ENCODE measurements at regions not wholly inside any gene's neighbourhood (a gene's known extent, or its start where the extent isn't known, plus 50 kb on each side); places are given as distances from the start of the nearest gene placed in this dataset.

DNA sequence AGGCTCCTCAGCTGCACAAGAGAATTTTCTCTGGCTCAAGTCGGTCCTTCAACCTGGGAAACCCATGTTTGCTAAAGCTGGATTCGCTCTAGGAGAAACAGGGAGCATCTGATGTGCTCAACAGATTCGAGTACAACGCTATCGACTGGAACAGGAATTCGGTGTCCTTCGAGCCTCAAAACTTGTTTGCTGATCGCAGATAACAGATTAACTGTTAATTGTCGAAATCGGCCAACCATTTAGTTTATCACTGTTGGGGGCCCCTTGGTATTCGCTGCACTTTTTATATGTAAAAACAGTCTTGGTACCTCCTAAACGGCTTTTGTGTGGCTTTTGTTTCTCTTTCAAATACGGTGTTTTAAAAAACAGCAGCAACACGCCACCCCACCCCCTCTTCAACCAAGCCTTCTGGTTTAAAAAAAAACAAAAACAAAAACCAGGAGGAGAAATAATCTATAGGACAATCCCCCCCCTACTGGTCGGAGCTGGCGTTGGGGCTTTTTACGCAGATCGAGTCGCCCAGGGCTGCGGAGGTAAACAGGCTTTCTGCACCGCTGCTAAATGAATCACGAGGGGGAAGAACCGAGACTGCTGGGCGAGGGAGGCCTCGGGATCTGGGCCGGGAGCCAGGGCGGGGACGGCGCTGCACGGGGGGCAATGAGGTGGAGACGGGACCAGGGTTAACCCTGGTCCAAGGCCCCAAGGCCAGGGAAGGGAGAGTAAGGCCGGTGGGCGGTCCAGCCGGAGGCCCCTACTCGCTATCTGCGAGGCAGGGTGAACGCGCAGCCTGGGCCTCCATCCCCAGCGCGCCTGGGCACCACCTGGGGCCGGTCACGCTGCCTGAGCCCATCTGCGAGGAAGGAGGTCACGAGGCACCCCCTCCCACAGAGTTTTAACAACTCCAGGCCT, 71.7 kb upstream of the BCOR start:
- FAIRE-seq = peak; percentile 59
- no peak for TF ChIP-seq HDAC2 (IDR thresholded peaks at IDR 0.05)
- no peak for TF ChIP-seq SMAD1 (IDR thresholded peaks at IDR 0.05; ENCODE audit: low read depth, partially characterized antibody)
- TF ChIP-seq CHD2 (IDR thresholded peaks at IDR 0.05; ENCODE audit: borderline replicate concordance, low read depth, low read length) = 0 out of 2 replicates have a peak, but pooled peaks have one; percentile 21
- no peak for TF ChIP-seq KAT2A (conservative IDR thresholded peaks at IDR 0.05; ENCODE audit: control insufficient read depth, low read depth, low read length)
- no peak; a peak in 1 of 4 replicates for TF ChIP-seq EP300 (IDR thresholded peaks at IDR 0.05; ENCODE audit: borderline replicate concordance in 1 of 2, control insufficient read depth in 1 of 2, low read depth in 2 of 2, low read length in 2 of 2)
- TF ChIP-seq SRF (IDR thresholded peaks at IDR 0.05; ENCODE audit: low read depth in 2 of 2, low read length in 2 of 2) = no peak
- TF ChIP-seq, protein P1, sequence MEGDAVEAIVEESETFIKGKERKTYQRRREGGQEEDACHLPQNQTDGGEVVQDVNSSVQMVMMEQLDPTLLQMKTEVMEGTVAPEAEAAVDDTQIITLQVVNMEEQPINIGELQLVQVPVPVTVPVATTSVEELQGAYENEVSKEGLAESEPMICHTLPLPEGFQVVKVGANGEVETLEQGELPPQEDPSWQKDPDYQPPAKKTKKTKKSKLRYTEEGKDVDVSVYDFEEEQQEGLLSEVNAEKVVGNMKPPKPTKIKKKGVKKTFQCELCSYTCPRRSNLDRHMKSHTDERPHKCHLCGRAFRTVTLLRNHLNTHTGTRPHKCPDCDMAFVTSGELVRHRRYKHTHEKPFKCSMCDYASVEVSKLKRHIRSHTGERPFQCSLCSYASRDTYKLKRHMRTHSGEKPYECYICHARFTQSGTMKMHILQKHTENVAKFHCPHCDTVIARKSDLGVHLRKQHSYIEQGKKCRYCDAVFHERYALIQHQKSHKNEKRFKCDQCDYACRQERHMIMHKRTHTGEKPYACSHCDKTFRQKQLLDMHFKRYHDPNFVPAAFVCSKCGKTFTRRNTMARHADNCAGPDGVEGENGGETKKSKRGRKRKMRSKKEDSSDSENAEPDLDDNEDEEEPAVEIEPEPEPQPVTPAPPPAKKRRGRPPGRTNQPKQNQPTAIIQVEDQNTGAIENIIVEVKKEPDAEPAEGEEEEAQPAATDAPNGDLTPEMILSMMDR (IDR thresholded peaks at IDR 0.05 in 2 of 3, conservative IDR thresholded peaks at IDR 0.05 in 1 of 3; ENCODE audit: control insufficient read depth in 2 of 3, extremely low read depth in 1 of 3, insufficient read depth in 1 of 3, low read depth in 3 of 3, low read length in 3 of 3) = peak; percentile 46 to 63 (median 49); a peak in 5 of 6 replicates
- TF ChIP-seq MEF2B (IDR thresholded peaks at IDR 0.05; ENCODE audit: partially characterized antibody, poor library complexity, severe bottlenecking) = no peak
- TF ChIP-seq, protein P2, sequence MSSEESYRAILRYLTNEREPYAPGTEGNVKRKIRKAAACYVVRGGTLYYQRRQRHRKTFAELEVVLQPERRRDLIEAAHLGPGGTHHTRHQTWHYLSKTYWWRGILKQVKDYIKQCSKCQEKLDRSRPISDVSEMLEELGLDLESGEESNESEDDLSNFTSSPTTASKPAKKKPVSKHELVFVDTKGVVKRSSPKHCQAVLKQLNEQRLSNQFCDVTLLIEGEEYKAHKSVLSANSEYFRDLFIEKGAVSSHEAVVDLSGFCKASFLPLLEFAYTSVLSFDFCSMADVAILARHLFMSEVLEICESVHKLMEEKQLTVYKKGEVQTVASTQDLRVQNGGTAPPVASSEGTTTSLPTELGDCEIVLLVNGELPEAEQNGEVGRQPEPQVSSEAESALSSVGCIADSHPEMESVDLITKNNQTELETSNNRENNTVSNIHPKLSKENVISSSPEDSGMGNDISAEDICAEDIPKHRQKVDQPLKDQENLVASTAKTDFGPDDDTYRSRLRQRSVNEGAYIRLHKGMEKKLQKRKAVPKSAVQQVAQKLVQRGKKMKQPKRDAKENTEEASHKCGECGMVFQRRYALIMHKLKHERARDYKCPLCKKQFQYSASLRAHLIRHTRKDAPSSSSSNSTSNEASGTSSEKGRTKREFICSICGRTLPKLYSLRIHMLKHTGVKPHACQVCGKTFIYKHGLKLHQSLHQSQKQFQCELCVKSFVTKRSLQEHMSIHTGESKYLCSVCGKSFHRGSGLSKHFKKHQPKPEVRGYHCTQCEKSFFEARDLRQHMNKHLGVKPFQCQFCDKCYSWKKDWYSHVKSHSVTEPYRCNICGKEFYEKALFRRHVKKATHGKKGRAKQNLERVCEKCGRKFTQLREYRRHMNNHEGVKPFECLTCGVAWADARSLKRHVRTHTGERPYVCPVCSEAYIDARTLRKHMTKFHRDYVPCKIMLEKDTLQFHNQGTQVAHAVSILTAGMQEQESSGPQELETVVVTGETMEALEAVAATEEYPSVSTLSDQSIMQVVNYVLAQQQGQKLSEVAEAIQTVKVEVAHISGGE (CRISPR knock-in tag; IDR thresholded peaks at IDR 0.05) = no peak
- TF ChIP-seq EZH2 (IDR thresholded peaks at IDR 0.05; ENCODE audit: borderline replicate concordance, control insufficient read depth, low read depth, low read length) = no peak
- TF ChIP-seq FOXM1 (IDR thresholded peaks at IDR 0.05; ENCODE audit: low read depth, low read length) = peak; percentile 69
- TF ChIP-seq ATF7 (IDR thresholded peaks at IDR 0.05; ENCODE audit: low read depth) = no peak
- no peak for TF ChIP-seq SMAD5 (IDR thresholded peaks at IDR 0.05; ENCODE audit: low read depth)
- no peak for TF ChIP-seq RBBP5 (conservative IDR thresholded peaks at IDR 0.05)
- no peak for TF ChIP-seq YY1 (IDR thresholded peaks at IDR 0.05; ENCODE audit: low read depth, low read length)
- no peak for TF ChIP-seq RCOR1 (conservative IDR thresholded peaks at IDR 0.05; ENCODE audit: low read depth, low read length)

More for the DNA sequence above, 71.7 kb upstream of the BCOR start:
- peaks cover 13% of the 10 kb centered on the region; the same call in 1 of the 2 replicates for H3K4me1 ChIP-seq (ENCODE audit: control insufficient read depth, insufficient read depth, low read length)
- H3K9ac ChIP-seq (ENCODE audit: control insufficient read depth, insufficient read depth, low read length) = 0 out of 2 replicates have a peak overlapping the region, but pooled peaks have one; percentile 37
- ChIA-PET SMC1A (ENCODE audit: uncharacterized antibody, unreplicated experiment) (interaction anchor here (0.6 kb wide), 2 partner anchors 277 to 1512 kb away, joined by 3 read pairs; no protein-coding TSS in a partner anchor), RAD21 (ENCODE audit: unreplicated experiment) (interaction anchor here (1.0 kb wide), 1 partner anchor 355 kb away, joined by 3 read pairs; no protein-coding TSS in a partner anchor), POLR2A (no interaction called here), CTCF (interaction anchor here (0.5 kb wide), 1 partner anchor 170 kb away, joined by 5 read pairs; no protein-coding TSS in a partner anchor)
- no peaks in the 10 kb centered on the region; the same call in 1 of the 2 replicates for H4K20me1 ChIP-seq (ENCODE audit: control insufficient read depth, insufficient read depth)
- peak overlapping the region; percentile 58 for H3K27ac ChIP-seq (ENCODE audit: control insufficient read depth, insufficient read depth)
- intact Hi-C loops (cut with micrococcal nuclease; ENCODE audit: unreplicated experiment) = loop anchor here (2.0 to 10.0 kb wide), 7 partner anchors 38 to 439 kb away; no protein-coding TSS in a partner anchor
- peak overlapping the region; percentile 79 for H3K4me2 ChIP-seq (ENCODE audit: control insufficient read depth, insufficient read depth)
- peak overlapping the region; percentile 49; the same call in 1 of the 2 replicates for H3K4me3 ChIP-seq
- H3K36me3 ChIP-seq (ENCODE audit: control insufficient read depth in 2 of 2, insufficient read depth in 2 of 2, low read length in 1 of 2) = no peaks in the 10 kb centered on the region
- in situ Hi-C loops (cut with MboI) = no loop called here
- peaks cover 23% of the 10 kb centered on the region for H3K79me2 ChIP-seq (ENCODE audit: control insufficient read depth, insufficient read depth, low read length)
- H3K9me3 ChIP-seq (replicated peaks; ENCODE audit: control insufficient read depth, insufficient read depth, low read length) = no peaks in the 10 kb centered on the region; the same call in 2 of the 3 replicates
- ATAC-seq (peak; percentile 64), DNase-seq (ENCODE audit: low read depth, low spot score) (no peak)
- H3K27me3 ChIP-seq (replicated peaks in 1 of 2; ENCODE audit: control insufficient read depth in 2 of 2, insufficient read depth in 2 of 2, low read length in 1 of 2) = no peaks in the 10 kb centered on the region
- H2AFZ ChIP-seq (ENCODE audit: control insufficient read depth, low read depth, low read length) = no peak overlapping the region
- BruUV-seq (replicated peaks) = no TSS peak
- 13% methylated on average over 44 of the region's 44 CpGs for WGBS (ENCODE audit: insufficient coverage, insufficient replicate concordance, low lambda C conversion rate, missing lambda C conversion rate)
